Hepatocyte (in vitro differentiated cells): ENCODE measurements at regions not wholly inside any gene's neighbourhood (a gene's known extent, or its start where the extent isn't known, plus 50 kb on each side); places are given as distances from the start of the nearest gene placed in this dataset.

Source experiments
- DNase-seq: peaks from one replicate; pipeline ENCODE4 v3.0.0-alpha.2; 2016; ENCODE audit warnings: low spot score
- H2AFZ ChIP-seq: fragments of 200-600 bp; sonication (generic); 2 replicates; pipeline ENCODE4 v1.6.0; 2016; ENCODE audit warnings: antibody characterized with exemption, mild to moderate bottlenecking
- H3K27ac ChIP-seq: fragments of 200-600 bp; sonication (generic); 2 replicates; pipeline ENCODE4 v1.5.1; 2016; ENCODE audit warnings: mild to moderate bottlenecking
- H3K27me3 ChIP-seq: fragments of 200-600 bp; sonication (generic); 2 replicates; pipeline ENCODE4 v1.6.1; 2016
- H3K36me3 ChIP-seq: fragments of 200-600 bp; sonication (generic); replicated peaks from 2 replicates; pipeline ENCODE4 v1.5.1; 2016; ENCODE audit warnings: low read depth; ENCODE audit not compliant: insufficient read depth
- H3K4me1 ChIP-seq: fragments of 200-600 bp; sonication (generic); 2 replicates; pipeline ENCODE4 v1.5.1; 2016; ENCODE audit warnings: mild to moderate bottlenecking, moderate library complexity; ENCODE audit not compliant: insufficient read depth
- H3K4me2 ChIP-seq: fragments of 200-600 bp; sonication (generic); 2 replicates; pipeline ENCODE4 v1.6.0; 2016
- H3K4me3 ChIP-seq: fragments of 200-600 bp; sonication (generic); 2 replicates; pipeline ENCODE4 v1.5.1; 2016; ENCODE audit warnings: mild to moderate bottlenecking
- H3K79me2 ChIP-seq: fragments of 200-600 bp; sonication (generic); 2 replicates; pipeline ENCODE4 v1.6.0; 2017; ENCODE audit warnings: mild to moderate bottlenecking
- H3K9me2 ChIP-seq: fragments of 200-600 bp; sonication (generic); replicated peaks from 2 replicates; pipeline ENCODE4 v1.6.0; 2017; ENCODE audit warnings: mild to moderate bottlenecking; ENCODE audit not compliant: insufficient read depth
- H3K9me3 ChIP-seq: fragments of 200-600 bp; sonication (generic); 2 replicates; pipeline ENCODE4 v1.5.1; 2016; ENCODE audit warnings: low read depth, mild to moderate bottlenecking
- H4K20me1 ChIP-seq: fragments of 200-600 bp; sonication (generic); 2 replicates; pipeline ENCODE4 v1.6.0; 2016; ENCODE audit warnings: mild to moderate bottlenecking; ENCODE audit not compliant: insufficient read depth, poor library complexity, severe bottlenecking
- CTCF ChIP-seq: fragments of 200-600 bp; sonication (generic); IDR thresholded peaks from 2 replicates; pipeline ENCODE4 v1.5.1; 2016; ENCODE audit warnings: antibody characterized with exemption, mild to moderate bottlenecking; ENCODE audit not compliant: poor library complexity
- EZH2 ChIP-seq: fragments of 200-600 bp; sonication (generic); IDR thresholded peaks from 2 replicates; pipeline ENCODE4 v1.6.1; 2016; ENCODE audit warnings: antibody characterized with exemption, mild to moderate bottlenecking, borderline replicate concordance
- EZH2phosphoT487 ChIP-seq: fragments of 200-600 bp; sonication (generic); IDR thresholded peaks from one replicate; pipeline ENCODE4 v1.6.1; 2018; ENCODE audit warnings: antibody characterized with exemption, mild to moderate bottlenecking, low read depth, moderate library complexity; ENCODE audit not compliant: unreplicated experiment, severe bottlenecking
- WGBS: methylation state at CpG from one replicate; pipeline ENCODE4 v1.1.6; 2016; ENCODE audit warnings: low lambda C conversion rate; ENCODE audit errors: missing lambda C conversion rate; 5-methylcytosine and 5-hydroxymethylcytosine counted together

GRCh38 chr16:35908942-35909341, 2449.5 kb downstream of the TP53TG3F start:
- Histone ChIP-seq H3K9me3 (no peaks in the 10 kb centered on the region), H3K9me2 (no peaks in the 10 kb centered on the region), H4K20me1 (no peaks in the 10 kb centered on the region), H3K79me2 (no peaks in the 10 kb centered on the region), H3K27me3 (no peaks in the 10 kb centered on the region), H2AFZ (no peak overlapping the region), H3K4me2 (no peak overlapping the region), H3K4me1 (no peaks in the 10 kb centered on the region), H3K27ac (no peak overlapping the region), H3K36me3 (no peaks in the 10 kb centered on the region), H3K4me3 (no peak overlapping the region)
- WGBS, result 47% methylated on average over 2 of the region's 2 CpGs
- TF ChIP-seq EZH2 (no peak), EZH2phosphoT487 (no peak), CTCF (no peak)
- DNase-seq, result no peak

- Histone ChIP-seq H3K9me3 (no peaks in the 10 kb centered on the region), H3K4me2 (no peak overlapping the region), H2AFZ (no peak overlapping the region), H3K27ac (no peak overlapping the region), H3K4me1 (no peaks in the 10 kb centered on the region), H3K36me3 (no peaks in the 10 kb centered on the region), H3K27me3 (no peaks in the 10 kb centered on the region), H4K20me1 (no peaks in the 10 kb centered on the region), H3K4me3 (no peak overlapping the region), H3K9me2 (no peaks in the 10 kb centered on the region), H3K79me2 (no peaks in the 10 kb centered on the region)
- DNase-seq, result no peak
- 71% methylated on average over 6 of the region's 6 CpGs for WGBS
- TF ChIP-seq EZH2phosphoT487 (no peak), EZH2 (no peak), CTCF (no peak)
Measured at GRCh38 chr16:35909351-35909954, 2450.0 kb downstream of the TP53TG3F start.

DNA sequence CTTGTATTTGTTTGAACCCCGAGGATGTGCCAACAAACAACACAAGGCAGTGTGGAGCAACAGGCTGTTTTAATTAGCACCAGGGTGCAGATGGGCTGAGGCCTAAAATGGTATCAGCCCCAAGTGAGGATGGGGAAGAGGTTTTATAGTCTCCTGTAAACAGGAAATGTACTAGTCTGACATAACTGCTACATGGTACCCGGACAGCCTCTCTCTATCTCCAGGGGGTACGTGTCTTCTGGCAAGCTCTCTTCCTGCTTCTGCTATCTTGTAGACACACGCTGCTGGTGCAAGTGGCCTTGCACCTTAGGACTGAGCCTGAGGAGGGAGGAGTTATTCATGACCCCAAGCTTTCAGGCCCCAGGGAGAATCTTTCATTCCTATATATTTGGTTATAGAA, 2451.0 kb downstream of the TP53TG3F start:
- TF ChIP-seq CTCF, result no peak
- no peak for TF ChIP-seq EZH2
- TF ChIP-seq EZH2phosphoT487, result no peak
- WGBS, result 62% methylated on average over 4 of the region's 4 CpGs
- H3K4me3 ChIP-seq, result no peak overlapping the region

GRCh38 chr16:35911899-35912298, 2452.5 kb downstream of the TP53TG3F start:
- Histone ChIP-seq H3K4me2 (no peak overlapping the region), H4K20me1 (no peaks in the 10 kb centered on the region), H3K9me3 (no peaks in the 10 kb centered on the region), H3K36me3 (no peaks in the 10 kb centered on the region), H3K79me2 (no peaks in the 10 kb centered on the region), H2AFZ (no peak overlapping the region), H3K27me3 (no peaks in the 10 kb centered on the region), H3K27ac (no peak overlapping the region), H3K4me1 (no peaks in the 10 kb centered on the region), H3K9me2 (no peaks in the 10 kb centered on the region), H3K4me3 (no peak overlapping the region)
- DNase-seq, result no peak
- 75% methylated on average over 8 of the region's 8 CpGs for WGBS
- TF ChIP-seq EZH2phosphoT487 (no peak), CTCF (no peak), EZH2 (no peak)

More for the DNA sequence above, 2451.0 kb downstream of the TP53TG3F start:
- Histone ChIP-seq H3K79me2 (no peaks in the 10 kb centered on the region), H3K4me1 (no peaks in the 10 kb centered on the region), H3K4me2 (no peak overlapping the region), H3K36me3 (no peaks in the 10 kb centered on the region), H3K9me2 (no peaks in the 10 kb centered on the region), H3K27me3 (no peaks in the 10 kb centered on the region), H4K20me1 (no peaks in the 10 kb centered on the region), H2AFZ (no peak overlapping the region), H3K9me3 (no peaks in the 10 kb centered on the region), H3K27ac (no peak overlapping the region)
- no peak for DNase-seq
